VCaP (cell line): ENCODE measurements at regions not wholly inside any gene's neighbourhood (a gene's known extent, or its start where the extent isn't known, plus 50 kb on each side); places are given as distances from the start of the nearest gene placed in this dataset.
A peak's percentile ranks its signal among the peaks of the same experiment; 100 is the strongest.

Experiments used
- H3K27ac ChIP-seq: fragments of 450-650 bp; 2 replicates; pipeline ENCODE4 v1.5.1; 2017
- TF ChIP-seq, protein P1 (sequence below): fragments of 450-650 bp; conservative IDR thresholded peaks from 2 replicates; pipeline ENCODE4 v1.5.1; 2017; ENCODE audit warnings: mild to moderate bottlenecking, moderate library complexity

DNA sequence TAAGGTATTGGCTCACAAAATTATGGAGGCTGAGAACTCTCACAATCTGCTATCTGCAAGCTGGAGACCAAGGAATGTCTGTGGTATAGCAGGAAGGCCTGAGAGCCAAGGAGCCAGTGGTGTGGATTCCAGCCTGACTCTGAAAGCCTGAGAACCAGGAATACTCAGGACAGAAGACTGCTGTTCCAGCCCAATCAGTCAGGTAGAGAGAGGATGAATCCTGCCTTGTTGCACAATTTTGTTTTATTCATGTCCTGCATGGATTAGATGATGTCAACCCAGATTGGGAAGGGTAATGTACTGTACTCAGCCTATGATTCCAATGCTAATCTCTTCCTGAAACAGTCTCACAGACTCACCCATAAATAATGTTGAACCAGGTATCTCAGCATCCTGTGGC is 312.4 kb upstream of the KCNMB2 start:
- TF ChIP-seq, protein P1, sequence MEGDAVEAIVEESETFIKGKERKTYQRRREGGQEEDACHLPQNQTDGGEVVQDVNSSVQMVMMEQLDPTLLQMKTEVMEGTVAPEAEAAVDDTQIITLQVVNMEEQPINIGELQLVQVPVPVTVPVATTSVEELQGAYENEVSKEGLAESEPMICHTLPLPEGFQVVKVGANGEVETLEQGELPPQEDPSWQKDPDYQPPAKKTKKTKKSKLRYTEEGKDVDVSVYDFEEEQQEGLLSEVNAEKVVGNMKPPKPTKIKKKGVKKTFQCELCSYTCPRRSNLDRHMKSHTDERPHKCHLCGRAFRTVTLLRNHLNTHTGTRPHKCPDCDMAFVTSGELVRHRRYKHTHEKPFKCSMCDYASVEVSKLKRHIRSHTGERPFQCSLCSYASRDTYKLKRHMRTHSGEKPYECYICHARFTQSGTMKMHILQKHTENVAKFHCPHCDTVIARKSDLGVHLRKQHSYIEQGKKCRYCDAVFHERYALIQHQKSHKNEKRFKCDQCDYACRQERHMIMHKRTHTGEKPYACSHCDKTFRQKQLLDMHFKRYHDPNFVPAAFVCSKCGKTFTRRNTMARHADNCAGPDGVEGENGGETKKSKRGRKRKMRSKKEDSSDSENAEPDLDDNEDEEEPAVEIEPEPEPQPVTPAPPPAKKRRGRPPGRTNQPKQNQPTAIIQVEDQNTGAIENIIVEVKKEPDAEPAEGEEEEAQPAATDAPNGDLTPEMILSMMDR, result no peak
- H3K27ac ChIP-seq, result no peak overlapping the region

DNA sequence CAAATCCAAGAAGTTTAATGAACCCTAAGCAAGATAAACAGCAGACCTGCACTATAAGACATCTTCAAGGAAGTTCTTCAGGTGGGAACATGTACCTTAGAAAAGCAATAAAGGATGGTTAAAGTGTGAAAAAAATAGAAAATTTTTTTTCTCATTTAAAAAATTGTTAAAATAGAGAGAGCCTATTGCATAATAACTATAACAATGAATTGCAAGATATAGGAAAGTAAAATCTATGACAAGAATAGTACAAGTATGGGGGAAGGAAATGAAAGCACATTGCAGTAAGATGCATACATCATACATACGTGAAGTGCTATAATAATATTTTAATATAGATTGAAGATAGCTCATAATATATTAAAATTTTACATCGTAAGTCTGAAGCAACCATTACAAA is 310.1 kb upstream of the KCNMB2 start:
- TF ChIP-seq, protein P1, result no peak
- H3K27ac ChIP-seq, result no peak overlapping the region

DNA sequence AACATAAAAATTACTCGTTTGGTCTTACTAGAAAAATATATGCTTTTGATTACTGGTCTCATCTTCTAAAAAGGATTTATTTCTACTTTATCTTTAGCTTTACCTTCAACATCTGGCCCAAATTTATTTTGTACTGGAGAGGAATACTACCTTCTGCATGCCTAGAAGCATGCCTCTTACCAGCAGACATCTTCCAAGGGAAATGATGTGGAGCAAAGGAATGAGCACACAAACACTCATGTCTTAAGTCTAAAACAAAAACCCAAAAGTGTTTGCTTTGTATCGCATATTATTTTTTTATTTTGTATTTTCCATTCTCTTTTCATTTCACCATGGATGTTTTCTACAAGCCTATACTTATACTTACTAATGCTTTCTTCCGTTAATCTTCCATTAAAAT is 304.6 kb upstream of the KCNMB2 start:
- TF ChIP-seq, protein P1, result no peak
- H3K27ac ChIP-seq, result no peak overlapping the region

DNA sequence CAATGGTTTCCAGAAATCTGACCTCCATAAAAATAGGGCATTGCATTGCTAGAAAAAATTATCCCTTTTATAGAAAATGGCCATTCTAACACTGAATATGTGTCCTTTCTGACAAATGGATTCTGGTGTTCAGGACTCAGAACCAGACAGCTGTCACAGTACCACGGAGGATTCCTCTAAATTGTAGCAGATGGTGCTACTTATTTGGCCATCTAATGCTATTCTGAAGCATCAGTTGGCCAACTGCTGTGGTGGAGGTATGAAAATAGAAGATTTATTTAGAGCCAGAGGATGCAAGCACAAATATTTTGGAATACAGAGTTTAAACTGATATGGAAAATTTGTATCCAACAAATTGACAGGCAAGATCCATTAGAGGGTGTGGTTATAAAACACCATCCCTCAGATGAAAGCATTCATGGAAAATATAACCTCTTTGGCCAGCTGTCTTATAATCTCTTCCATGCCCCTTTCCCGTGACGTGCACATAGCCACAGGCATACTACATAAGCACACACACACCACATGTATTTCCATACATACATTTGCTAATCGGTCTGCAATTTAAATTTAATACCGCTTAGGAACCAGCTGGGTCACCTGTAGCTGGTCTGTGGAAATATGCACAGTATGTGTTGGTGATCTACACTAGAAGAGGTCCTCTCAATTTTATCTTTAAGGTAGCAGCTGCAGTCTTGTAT is 302.7 kb upstream of the KCNMB2 start:
- H3K27ac ChIP-seq, result no peak overlapping the region
- TF ChIP-seq, protein P1, result no peak

DNA sequence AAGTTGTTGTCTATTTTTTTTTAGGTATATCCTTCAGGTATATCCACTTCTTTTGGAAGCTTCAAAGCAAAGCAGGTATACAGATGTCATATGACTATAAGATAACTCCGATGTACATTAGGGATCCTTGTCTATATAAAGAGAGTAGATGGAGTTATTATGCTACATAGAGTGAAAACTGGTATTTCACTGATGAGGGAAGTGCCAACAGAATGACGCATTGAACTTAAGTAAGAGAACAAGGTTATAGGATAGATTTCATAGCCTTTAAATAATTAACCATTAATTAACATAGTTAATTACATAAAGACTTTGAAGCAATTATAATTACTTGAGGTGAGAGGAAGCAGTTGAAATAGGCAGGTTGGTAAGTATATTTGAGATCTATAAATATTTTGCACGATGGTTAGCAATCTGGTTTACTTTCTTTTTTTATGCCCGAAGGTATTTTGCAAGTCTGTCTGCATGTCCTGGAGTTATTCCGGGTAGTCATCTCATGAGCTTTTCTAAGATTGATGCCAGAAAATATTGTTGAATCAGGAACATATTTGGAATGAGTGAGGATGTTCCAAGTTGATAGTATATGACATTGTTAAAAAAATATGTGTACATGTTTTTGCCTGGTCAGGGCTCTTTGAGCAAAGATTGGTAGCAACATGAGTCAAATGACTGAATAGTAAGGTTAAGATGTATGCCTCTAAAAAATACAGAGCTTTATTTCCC is 299.5 kb upstream of the KCNMB2 start:
- TF ChIP-seq, protein P1, result no peak
- H3K27ac ChIP-seq, result peak overlapping the region; percentile 8; the same call in 1 of the 2 replicates

DNA sequence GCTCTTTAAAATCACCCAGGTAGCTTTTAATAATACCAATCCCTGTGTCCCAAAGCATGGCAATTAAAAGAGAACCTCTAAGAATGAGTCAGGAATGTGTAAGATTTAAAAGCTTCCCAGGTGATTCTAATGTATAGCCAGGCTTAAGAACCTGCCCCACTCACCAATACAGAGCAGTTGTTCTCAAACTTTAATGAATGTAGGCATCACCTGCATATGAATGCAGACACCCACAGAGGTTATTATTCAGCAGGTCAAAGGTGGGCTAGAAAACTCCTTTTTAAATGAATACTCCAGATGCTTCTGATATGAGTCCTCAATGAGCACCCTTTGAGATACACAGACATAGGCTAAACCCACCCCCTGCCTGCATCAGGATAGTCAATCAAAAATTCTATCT is 298.1 kb upstream of the KCNMB2 start:
- no peak overlapping the region for H3K27ac ChIP-seq
- TF ChIP-seq, protein P1, result no peak

DNA sequence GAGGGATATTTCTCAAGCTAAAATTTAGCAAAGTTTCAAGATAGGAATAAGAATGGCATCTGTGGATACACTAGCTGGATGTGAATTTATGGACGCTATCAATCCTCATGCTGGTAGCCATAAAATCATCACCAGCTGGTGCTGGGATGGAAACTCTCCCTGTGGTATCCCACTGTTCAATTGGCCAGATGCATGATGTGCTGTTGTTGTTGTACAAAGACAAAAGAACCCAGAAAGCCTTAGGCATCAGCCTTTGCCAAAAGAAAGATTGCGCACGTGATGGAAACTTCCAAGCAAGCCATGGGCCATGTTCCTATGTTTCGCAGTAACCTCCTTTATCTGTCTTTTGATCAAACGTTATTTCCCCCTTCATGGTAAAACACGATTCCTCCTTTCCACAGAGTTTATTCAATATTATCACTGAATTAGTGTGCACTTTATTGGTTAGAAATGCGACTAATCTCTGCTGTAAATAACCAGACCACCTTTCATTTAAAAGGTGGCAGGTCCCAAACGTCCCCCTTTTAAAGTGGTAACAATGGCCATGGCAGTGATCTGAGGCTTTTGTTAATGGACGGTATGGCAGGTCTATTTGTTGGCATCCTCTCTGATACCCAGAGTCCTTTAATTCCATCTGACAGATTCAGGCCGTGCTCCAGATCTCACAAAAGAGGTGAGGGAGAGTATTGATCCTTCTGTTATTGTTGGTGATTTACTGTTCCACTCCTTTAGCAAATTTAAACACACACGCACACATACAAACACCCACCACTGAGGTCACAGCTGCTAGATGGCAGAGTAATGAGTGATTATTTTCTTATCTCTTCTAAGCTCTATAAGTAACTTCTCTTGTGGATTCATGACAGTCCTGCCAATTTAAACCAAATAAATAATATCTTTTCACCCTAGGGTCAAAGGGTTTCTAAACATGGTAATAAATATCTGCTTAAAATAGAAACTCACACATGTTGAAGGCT is 291.2 kb upstream of the KCNMB2 start:
- H3K27ac ChIP-seq, result no peak overlapping the region
- TF ChIP-seq, protein P1, result no peak
